Umbilical cord (tissue), 1 donor: ENCODE measurements at regions not wholly inside any gene's neighbourhood (a gene's known extent, or its start where the extent isn't known, plus 50 kb on each side); places are given as distances from the start of the nearest gene placed in this dataset.

ENCODE experiments used
- DNase-seq: peaks from one replicate; pipeline ENCODE4 v3.0.0-alpha.2; 2015; ENCODE audit warnings: low spot score

GRCh38 chr12:115467531-115467930 is 783.6 kb upstream of the TBX3 start:
- DNase-seq: no peak

DNA sequence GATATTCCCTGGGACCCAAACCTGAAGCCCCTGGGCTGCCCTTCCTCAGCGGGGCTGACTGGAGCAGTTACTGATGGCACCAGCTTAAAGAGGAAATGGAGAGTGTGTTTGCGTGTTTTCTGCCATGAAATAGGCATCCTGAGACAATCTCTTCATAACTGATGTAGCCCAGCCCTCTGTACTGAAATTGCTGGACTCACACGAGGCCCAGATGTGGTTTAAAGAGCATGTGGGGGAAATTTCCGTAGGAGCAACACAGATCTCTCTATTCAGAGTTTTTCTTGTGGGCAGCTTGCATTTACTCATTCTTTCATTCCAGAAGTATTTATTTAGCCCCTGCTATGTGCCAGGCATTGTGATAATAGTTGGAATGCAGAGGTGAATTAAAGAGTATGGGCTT is 782.1 kb upstream of the TBX3 start:
- DNase-seq: no peak

DNA sequence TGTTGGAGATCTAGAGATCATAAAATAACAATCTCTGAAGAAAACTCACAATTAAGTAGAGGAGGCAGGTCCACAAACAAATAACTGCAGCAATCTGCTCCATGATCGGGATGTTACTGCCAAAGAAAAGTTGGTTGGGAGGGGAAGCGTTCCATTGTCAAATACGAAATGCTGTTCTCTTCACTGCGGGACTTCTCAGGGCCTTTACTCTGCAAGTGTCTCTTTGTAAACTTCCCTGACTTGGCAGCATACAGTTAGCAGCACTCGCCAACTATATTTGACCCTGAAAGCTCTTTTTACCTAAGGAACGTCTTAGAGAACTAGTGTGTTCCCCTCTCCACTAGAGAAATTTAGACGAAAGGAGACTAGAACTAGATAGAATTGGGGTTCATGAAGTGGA is 780.7 kb upstream of the TBX3 start:
- no peak for DNase-seq

- DNase-seq: peak; percentile 47
Observed at GRCh38 chr12:115464111-115464581, 780.2 kb upstream of the TBX3 start.

DNA sequence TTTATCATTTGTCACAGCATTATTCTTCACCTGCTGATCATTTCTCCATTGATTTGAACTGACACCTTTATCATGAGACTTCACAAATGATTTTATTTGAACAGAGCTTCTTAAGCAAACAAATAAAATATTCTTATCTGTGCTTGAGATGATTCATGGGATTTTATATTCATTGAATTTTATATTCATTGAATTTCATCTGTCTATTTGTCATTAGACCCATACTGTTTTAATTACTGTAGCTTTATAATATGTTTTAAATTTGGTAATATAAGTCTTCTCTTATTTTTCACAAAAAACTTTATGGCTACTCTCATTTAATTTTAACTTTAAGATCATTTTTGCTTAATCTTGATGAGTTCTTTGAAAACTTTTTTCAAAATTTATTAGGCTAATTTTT is 777.4 kb upstream of the TBX3 start:
- DNase-seq: no peak

GRCh38 chr12:115457798-115458197 is 773.8 kb upstream of the TBX3 start:
- no peak for DNase-seq

DNA sequence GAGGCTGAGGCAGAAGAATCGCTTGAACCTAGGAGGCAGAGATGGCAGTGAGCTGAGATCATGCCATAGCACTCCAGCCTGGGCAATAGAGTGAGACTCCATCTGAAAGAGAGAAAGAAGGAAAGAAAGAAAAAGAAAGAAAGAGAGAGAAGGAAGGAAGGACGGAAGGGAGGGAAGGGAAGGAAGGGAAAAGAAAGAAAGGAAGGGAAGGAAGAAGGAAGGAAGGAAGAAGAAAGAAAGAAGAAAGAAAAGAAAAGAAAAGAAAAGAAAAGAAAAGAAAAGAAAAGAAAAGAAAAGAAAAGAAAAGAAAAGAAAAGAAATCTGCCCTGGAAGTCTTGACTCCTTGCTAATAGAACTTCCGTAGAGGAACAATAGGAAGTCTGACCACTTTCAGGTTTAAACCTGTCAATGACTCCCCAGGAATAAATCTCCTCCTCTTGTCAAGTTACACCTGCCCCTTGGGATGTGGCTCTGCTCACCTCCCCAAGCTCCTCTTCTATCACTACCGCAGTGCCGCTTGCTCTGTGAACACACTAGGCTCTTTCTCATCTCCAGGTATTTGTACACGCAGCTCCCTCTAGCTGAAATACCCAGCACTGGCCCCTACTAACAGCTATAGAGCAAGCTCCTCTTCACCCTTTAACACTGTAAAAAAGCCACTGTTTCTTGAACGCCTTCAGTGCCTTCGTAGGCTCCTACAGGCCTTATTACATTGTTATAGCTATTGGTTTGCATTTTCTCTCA is 773.1 kb upstream of the TBX3 start:
- no peak for DNase-seq

DNA sequence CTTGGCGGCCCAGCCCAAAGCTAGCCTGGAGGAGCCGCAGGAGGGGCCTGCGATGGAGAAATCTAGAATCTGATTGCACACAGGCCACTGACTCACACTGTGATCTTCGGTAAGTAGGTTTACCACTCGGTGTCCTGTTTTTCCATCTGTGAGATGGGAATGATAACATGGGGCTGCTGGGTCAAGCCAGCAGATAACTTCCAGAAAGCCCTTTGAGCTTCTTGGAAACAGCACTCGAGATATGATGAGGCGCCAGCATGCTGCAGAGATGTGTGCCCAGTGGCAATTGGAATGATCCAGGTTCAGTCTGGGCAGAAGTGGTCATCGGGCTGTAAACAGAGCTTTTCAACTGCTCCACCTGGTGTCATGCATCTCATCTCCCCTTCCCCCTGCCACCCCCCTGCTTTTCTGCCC is 771.3 kb upstream of the TBX3 start:
- DNase-seq: peak; percentile 88

DNA sequence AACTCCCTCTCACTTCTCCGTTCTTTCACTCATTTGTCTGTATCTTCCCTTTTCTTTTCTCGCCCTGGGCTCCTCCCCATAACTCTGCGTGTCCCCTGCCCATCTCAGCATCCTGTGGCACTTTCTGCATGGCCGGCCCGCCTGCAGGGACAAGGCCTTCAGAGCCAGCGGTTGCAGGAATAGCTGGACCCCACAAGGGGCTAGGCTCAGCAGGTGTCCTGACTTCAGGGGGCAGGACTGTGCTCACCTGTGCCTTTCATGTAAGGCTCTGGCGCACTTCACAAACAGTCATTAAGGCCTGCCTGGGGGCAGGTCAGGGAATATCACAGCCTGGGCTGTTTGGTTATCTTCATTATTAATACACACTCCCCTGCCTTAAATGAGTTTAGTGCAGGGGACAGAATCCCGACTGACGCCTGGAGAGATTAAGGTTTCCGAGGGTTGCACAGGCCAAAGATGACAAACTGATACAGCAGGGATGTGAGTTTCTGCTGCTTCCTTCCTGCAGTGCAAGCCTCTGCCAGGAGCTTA is 768.8 kb upstream of the TBX3 start:
- DNase-seq: no peak

DNA sequence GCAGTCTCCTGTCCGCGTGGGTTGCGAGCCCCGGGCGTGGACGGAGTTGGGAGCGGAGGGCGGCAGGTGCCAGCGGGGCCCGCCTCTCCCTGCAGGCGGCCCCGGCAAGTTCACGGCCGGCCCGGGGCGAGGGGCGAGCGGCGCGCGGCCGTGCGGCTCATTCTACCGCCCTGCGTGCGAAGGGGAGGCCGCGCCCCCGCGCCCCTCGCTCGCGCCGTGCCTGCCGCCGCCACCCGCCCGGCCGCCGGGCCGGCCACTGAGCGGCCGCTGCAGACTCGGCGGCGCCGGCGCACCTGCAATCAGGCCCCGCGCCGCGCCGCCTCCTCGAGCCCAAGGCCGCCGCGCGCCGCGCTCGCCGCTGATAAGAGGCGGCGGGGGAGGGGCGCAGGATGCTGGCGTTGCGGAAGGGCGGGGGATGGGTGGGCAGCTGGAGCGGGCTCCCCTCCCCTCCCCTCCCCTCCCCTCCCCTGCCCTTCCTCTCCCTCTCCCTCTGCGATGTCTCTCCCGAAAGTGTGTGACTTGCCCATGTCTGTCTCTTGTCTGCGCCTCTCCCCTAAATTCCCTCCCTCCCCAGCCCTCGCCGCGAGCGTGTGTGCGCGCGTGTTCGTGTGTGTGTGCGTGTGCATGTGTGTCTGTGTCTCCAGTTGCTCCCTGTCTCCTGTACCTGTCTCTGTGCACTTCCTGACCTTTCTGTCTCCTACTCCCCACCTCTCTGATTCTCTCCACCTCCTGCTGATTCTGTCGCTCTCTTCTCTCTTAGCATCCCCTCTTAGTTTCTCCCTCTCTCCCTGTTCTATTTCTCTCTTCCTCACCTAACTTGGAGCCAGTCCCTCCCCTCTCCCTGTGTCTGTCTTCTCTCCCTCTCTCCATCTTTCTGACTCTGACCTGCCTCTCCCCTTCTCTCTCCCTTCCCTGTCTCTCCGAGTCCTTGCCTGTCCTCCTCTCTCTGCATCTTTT is 768.1 kb upstream of the TBX3 start:
- DNase-seq: peak; percentile 23

DNA sequence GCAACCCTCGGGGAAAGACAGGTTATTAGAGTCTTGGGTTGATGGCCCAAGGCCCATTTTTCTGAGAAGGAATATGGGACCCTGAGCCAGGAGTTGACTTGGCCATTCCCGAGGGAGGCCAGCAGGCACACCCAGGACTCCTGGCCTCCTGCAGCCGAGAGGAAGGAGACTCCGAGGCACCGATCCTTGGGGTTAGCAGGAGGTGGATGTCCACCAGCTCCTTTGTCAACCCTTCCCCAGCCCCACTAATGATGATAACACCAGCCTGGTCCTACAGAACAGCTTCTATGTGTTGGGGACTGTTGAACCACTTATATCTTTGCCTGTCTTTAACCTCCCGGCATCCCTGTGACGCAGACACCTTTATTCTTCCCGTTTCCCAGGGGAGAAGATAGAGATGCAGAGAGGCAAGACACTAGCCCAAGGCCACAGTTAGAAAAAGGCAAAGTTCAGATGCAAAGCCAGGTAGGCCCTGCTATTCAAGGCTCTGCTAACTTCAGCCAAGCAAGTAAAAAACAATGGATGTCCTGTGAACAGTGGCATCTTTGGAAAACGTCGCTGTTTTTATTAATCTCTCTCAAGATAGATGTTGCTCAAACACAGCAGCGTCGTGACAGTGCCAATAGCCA is 767.3 kb upstream of the TBX3 start:
- no peak for DNase-seq

GRCh38 chr12:115450710-115451109 is 766.7 kb upstream of the TBX3 start:
- DNase-seq: no peak

- DNase-seq: no peak
Observed at GRCh38 chr12:115450017-115450416, 766.0 kb upstream of the TBX3 start.

DNA sequence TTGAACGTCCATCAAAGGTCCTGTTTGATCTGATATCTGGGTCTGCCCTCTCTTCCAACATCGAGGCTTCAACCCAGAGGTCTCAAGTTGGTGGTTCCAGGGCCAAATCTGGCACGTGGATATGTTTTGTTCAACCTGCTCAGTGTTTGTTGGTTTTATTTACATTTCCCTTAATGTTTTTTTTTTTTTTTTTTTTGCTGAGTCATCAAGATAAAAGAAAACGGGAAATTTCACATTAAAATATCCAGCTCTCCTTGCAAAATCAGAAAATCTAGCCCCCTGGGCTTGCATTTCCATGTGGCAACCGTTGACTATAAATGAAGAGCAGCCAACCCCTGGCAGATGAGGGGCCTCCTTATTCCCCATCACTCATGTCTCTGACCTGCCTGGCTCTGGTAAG is 765.6 kb upstream of the TBX3 start:
- DNase-seq: no peak

DNA sequence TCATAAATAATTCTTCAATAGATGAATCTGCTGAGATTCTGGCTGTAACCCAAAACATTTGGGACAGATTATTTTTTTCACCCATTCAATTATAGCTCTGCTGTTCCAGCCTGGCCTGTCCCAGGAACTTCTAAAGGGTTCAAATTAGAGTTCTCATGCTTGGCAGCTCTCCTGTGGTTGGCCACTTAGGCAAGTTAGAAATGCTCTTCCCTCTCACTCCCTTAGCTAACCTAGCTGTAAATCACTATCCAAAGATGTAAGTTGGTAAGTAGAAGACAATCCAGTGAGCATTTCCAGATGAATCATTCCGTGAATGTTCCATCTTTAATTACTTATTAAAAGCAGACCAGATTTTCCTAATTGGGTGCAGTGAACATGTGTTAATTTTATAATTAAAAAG is 760.4 kb upstream of the TBX3 start:
- no peak for DNase-seq

GRCh38 chr12:115443351-115443938 is 759.5 kb upstream of the TBX3 start:
- no peak for DNase-seq

DNA sequence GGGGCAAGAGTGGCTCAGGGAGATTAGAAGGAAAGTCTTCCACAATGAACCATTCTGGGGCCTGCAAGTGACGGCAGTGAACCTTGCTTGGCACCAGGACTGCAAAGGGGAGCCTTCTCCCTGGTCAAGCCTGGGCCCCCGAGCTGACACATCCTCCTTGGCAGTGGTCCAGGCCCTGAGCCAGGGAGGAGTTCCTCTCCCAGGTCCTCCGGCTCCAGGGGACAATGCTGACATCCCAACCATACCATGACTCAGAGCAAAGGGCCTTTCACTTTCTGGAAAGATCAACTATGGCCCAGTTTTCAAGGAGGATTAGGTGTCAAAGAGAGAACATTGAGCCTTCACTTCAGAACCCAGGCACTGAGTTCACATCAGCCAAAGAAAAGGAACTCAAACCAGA is 756.5 kb upstream of the TBX3 start:
- DNase-seq: no peak

- DNase-seq: no peak
Observed at GRCh38 chr12:115439008-115439601, 755.1 kb upstream of the TBX3 start.

- DNase-seq: no peak
Observed at GRCh38 chr12:115438314-115438713, 754.3 kb upstream of the TBX3 start.

- no peak for DNase-seq
Observed at GRCh38 chr12:115437061-115437567, 753.1 kb upstream of the TBX3 start.
